Esophagus squamous epithelium (tissue), 4 donors: ENCODE measurements at regions not wholly inside any gene's neighbourhood (a gene's known extent, or its start where the extent isn't known, plus 50 kb on each side); places are given as distances from the start of the nearest gene placed in this dataset.

ENCODE experiments used
- CTCF ChIP-seq, 6 experiments: fragments of 450-650 bp in 4 of 6; fragments of 200-600 bp in 2 of 6; sonication (generic) in 2 of 6; IDR thresholded peaks; one replicate each; pipeline ENCODE4 v1.5.1; 2016 to 2019; ENCODE audit warnings: antibody characterized with exemption in 6 of 6, mild to moderate bottlenecking in 4 of 6, moderate library complexity in 4 of 6
- POLR2A ChIP-seq, 4 donors: fragments of 450-650 bp; IDR thresholded peaks; one replicate each; pipeline ENCODE4 v1.6.1; 2017; ENCODE audit warnings: antibody characterized with exemption in 4 of 4, mild to moderate bottlenecking in 4 of 4, moderate library complexity in 3 of 4

- TF ChIP-seq CTCF (IDR thresholded peaks at IDR 0.05) (no peak), POLR2A (IDR thresholded peaks at IDR 0.05) (no peak)
Observed at GRCh38 chr18:10162340-10162739, 248.5 kb downstream of the VAPA start.
